ENCODE measurements at regions not wholly inside any gene's neighbourhood (a gene's known extent, or its start where the extent isn't known, plus 50 kb on each side); places are given as distances from the start of the nearest gene placed in this dataset.

- Histone ChIP-seq H3K27me3 (replicated peaks) (no peaks in the 10 kb centered on the region), H3K4me3 (ENCODE audit: low read depth, low read length) (no peak overlapping the region), H3K36me3 (replicated peaks) (no peaks in the 10 kb centered on the region), H3K27ac (no peak overlapping the region)
- TF ChIP-seq CTCF (IDR thresholded peaks at IDR 0.05; ENCODE audit: low read depth, low read length, missing control alignments): no peak
- in situ Hi-C loops (cut with HindIII; ENCODE audit: low pct_ligation_motif_present, low sequenced_read_pairs): no loop called here
- no peak for DNase-seq
Observed at GRCh38 chr5:2207109-2207399, 324.3 kb upstream of the IRX4 start.

- Histone ChIP-seq H3K36me3 (replicated peaks) (no peaks in the 10 kb centered on the region), H3K4me3 (ENCODE audit: low read depth, low read length) (no peak overlapping the region), H3K27ac (no peak overlapping the region), H3K27me3 (replicated peaks) (no peaks in the 10 kb centered on the region)
- no peak for DNase-seq
- no peak for TF ChIP-seq CTCF (IDR thresholded peaks at IDR 0.05; ENCODE audit: low read depth, low read length, missing control alignments)
- in situ Hi-C loops (cut with HindIII; ENCODE audit: low pct_ligation_motif_present, low sequenced_read_pairs): no loop called here
Observed at GRCh38 chr5:2206293-2207108, 323.8 kb upstream of the IRX4 start.

GRCh38 chr5:2205596-2206226, 323.0 kb upstream of the IRX4 start:
- TF ChIP-seq CTCF (IDR thresholded peaks at IDR 0.05; ENCODE audit: low read depth, low read length, missing control alignments): no peak
- H3K27ac ChIP-seq: no peak overlapping the region
- no peak for DNase-seq
- H3K4me3 ChIP-seq (ENCODE audit: low read depth, low read length): no peak overlapping the region
- in situ Hi-C loops (cut with HindIII; ENCODE audit: low pct_ligation_motif_present, low sequenced_read_pairs): no loop called here
- no peaks in the 10 kb centered on the region for H3K27me3 ChIP-seq (replicated peaks)
- no peaks in the 10 kb centered on the region for H3K36me3 ChIP-seq (replicated peaks)

- no peaks in the 10 kb centered on the region for H3K27me3 ChIP-seq (replicated peaks)
- in situ Hi-C loops (cut with HindIII; ENCODE audit: low pct_ligation_motif_present, low sequenced_read_pairs): no loop called here
- TF ChIP-seq CTCF (IDR thresholded peaks at IDR 0.05; ENCODE audit: low read depth, low read length, missing control alignments): no peak
- no peak overlapping the region for H3K4me3 ChIP-seq (ENCODE audit: low read depth, low read length)
- DNase-seq: no peak
- no peaks in the 10 kb centered on the region for H3K36me3 ChIP-seq (replicated peaks)
- H3K27ac ChIP-seq: no peak overlapping the region
Observed at GRCh38 chr5:2205185-2205585, 322.5 kb upstream of the IRX4 start.

DNA sequence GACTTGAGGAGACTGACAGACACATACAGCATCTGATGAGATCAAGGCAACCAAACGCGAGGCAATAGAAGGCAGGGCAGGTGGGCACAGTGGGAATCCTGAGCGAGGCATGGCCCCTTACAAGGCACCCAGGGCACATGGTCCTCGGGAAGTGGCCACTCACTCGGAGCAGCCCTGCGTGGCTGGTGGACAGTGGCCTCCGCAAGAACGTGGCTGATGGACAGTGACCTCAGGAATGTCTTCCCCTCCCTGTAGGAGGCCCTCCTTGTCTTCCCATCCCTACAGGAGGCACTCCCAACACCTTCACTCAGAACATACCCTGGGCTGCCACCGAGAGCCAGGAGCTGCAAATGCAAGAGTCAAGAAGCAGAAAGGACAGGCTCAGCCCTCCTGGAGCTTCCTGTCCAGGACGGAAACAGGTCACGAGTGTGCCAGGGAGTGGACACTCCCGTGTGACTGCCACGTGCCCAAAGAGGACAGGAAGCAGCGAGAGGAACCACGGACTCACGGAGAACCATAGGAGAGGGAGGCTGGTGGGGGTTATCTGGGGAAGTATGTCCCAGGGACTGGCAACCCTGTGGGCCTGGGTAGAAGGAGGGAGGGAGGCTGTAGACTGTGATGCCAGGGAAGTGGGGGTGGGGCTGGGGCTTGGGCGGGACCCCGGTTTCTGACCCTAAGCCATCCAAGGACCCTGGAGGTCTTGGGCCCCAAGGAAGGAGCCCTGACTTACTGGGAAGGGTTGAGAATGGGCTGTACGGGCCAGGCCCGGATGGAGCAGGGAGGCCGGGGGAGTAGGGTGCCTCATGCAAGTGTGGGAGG, 321.9 kb upstream of the IRX4 start:
- Histone ChIP-seq H3K27me3 (replicated peaks) (no peaks in the 10 kb centered on the region), H3K36me3 (replicated peaks) (no peaks in the 10 kb centered on the region), H3K27ac (no peak overlapping the region), H3K4me3 (ENCODE audit: low read depth, low read length) (no peak overlapping the region)
- no peak for TF ChIP-seq CTCF (IDR thresholded peaks at IDR 0.05; ENCODE audit: low read depth, low read length, missing control alignments)
- no peak for DNase-seq
- in situ Hi-C loops (cut with HindIII; ENCODE audit: low pct_ligation_motif_present, low sequenced_read_pairs): no loop called here

Data from brain microvascular endothelial cell (primary cell).